Lower lobe of right lung (tissue), 2 donors: ENCODE measurements at regions not wholly inside any gene's neighbourhood (a gene's known extent, or its start where the extent isn't known, plus 50 kb on each side); places are given as distances from the start of the nearest gene placed in this dataset.
"Not testable (repeated sequence)": the region's sequence is repeated elsewhere in the genome, so short reads cannot be mapped to it uniquely, and the experiment has no call there.

Source experiments
- ATAC-seq, 2 donors: fragments of 200-7000 bp; cut with Tn5 transposase; one replicate each; pipeline ENCODE4 v1.9.1; 2020 to 2022; ENCODE audit warnings: mild to moderate bottlenecking in 2 of 2, moderate library complexity in 2 of 2
- DNase-seq: peaks from one replicate; pipeline ENCODE4 v3.0.0-alpha.2; 2020
- H3K27ac ChIP-seq: fragments of 200-600 bp; one replicate; pipeline ENCODE4 v1.8.0; 2022
- H3K27me3 ChIP-seq: fragments of 200-600 bp; one replicate; pipeline ENCODE4 v1.8.0; 2022; ENCODE audit warnings: low read depth
- H3K36me3 ChIP-seq: fragments of 200-600 bp; one replicate; pipeline ENCODE4 v1.8.0; 2022; ENCODE audit warnings: mild to moderate bottlenecking
- H3K4me1 ChIP-seq: fragments of 200-600 bp; one replicate; pipeline ENCODE4 v1.8.0; 2022
- H3K4me3 ChIP-seq: fragments of 200-600 bp; one replicate; pipeline ENCODE4 v1.8.0; 2022; ENCODE audit warnings: mild to moderate bottlenecking
- H3K9me3 ChIP-seq: fragments of 200-600 bp; one replicate; pipeline ENCODE4 v1.8.0; 2022
- intact Hi-C: fragments of 100-400 bp; cut with DNase I; formaldehyde crosslinking; loops from one replicate; pipeline ENCODE4 v1.11.0; 2022
- TF ChIP-seq, protein P1 (sequence below): fragments of 200-600 bp; IDR thresholded peaks from one replicate; pipeline ENCODE4 v1.8.0; 2022; ENCODE audit warnings: antibody characterized with exemption, mild to moderate bottlenecking
- donor health status: DM: no; HTN: yes; CAD: no; lungs with severe emphysema.

DNA sequence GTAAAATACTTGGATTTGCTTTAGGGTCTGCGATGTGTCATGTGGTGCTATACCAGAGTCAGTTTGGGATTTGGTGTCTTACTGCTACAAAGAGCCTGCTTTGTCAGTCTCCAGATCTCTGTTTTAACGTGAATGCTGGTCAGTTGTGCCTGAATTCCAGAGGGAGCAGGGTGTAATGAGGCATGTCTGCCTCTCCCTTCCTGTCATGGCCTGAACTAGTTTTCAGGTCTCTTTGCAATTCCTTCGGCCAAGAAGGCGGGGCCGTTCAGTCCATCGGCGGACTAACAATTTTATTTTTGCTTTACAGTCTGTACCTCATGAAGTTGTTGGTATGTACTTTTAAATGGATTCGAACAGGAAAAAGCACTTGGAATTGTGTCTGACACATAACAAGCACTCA is 465.1 kb upstream of the ADARB2 start:
- Histone ChIP-seq H3K27me3 (no peaks in the 10 kb centered on the region), H3K36me3 (no peaks in the 10 kb centered on the region), H3K4me1 (no peaks in the 10 kb centered on the region), H3K4me3 (no peak overlapping the region), H3K27ac (no peak overlapping the region), H3K9me3 (peaks cover 5% of the 10 kb centered on the region)
- no peak for DNase-seq
- ATAC-seq: no peak
- TF ChIP-seq, protein P1, sequence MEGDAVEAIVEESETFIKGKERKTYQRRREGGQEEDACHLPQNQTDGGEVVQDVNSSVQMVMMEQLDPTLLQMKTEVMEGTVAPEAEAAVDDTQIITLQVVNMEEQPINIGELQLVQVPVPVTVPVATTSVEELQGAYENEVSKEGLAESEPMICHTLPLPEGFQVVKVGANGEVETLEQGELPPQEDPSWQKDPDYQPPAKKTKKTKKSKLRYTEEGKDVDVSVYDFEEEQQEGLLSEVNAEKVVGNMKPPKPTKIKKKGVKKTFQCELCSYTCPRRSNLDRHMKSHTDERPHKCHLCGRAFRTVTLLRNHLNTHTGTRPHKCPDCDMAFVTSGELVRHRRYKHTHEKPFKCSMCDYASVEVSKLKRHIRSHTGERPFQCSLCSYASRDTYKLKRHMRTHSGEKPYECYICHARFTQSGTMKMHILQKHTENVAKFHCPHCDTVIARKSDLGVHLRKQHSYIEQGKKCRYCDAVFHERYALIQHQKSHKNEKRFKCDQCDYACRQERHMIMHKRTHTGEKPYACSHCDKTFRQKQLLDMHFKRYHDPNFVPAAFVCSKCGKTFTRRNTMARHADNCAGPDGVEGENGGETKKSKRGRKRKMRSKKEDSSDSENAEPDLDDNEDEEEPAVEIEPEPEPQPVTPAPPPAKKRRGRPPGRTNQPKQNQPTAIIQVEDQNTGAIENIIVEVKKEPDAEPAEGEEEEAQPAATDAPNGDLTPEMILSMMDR: no peak
- intact Hi-C loops: no loop called here

GRCh38 chr10:2201534-2202099 is 464.3 kb upstream of the ADARB2 start:
- TF ChIP-seq, protein P1: no peak
- DNase-seq: no peak

DNA sequence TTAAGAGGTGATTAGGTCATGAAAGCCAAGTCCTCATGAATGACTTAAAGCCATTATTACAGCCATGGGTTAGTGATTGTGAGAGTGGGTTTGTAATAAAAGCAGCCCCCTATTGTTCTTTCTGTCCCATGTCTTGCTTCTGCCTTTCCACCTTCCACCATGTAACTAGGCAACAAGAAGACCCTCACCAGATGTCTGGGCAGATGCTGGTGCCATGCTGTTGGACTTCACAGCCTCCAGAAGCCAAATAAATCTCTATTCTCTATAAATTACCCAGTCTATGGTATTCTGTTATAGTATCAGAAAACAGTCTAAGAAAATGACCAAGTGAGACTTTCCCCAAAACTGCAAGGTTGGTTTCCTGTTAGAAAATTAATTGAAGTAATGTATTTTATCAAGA is 460.3 kb upstream of the ADARB2 start:
- Histone ChIP-seq H3K27me3 (no peaks in the 10 kb centered on the region), H3K36me3 (no peaks in the 10 kb centered on the region), H3K27ac (no peak overlapping the region), H3K9me3 (peaks cover 5% of the 10 kb centered on the region), H3K4me3 (no peak overlapping the region), H3K4me1 (no peaks in the 10 kb centered on the region)
- TF ChIP-seq, protein P1: no peak
- no peak for ATAC-seq
- intact Hi-C loops: no loop called here
- no peak for DNase-seq

More at GRCh38 chr10:2201534-2202099, 464.3 kb upstream of the ADARB2 start:
- intact Hi-C loops: no loop called here
- Histone ChIP-seq H3K4me1 (no peaks in the 10 kb centered on the region), H3K9me3 (peaks cover 5% of the 10 kb centered on the region), H3K36me3 (no peaks in the 10 kb centered on the region), H3K27me3 (no peaks in the 10 kb centered on the region), H3K4me3 (no peak overlapping the region), H3K27ac (no peak overlapping the region)
- ATAC-seq: no peak

DNA sequence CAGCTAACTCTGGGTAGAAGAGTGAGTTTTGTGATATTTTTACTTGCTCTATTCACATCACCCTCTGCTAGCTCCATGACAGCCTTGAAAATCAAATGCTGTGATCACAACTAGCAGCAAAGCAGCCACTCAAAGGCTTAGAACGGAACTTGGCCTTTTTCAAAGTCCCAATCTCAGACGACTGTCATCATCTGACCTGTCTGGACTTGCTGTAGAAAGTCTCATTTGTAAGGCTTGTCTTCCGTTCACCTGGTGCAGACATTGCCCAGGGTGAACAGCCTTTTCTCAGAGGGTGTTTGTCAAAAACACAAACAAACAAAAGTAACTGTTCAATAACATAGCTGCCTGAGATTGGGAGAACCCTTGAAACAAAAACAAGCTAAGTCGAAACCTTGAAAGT is 458.9 kb upstream of the ADARB2 start:
- H3K27ac ChIP-seq: no peak overlapping the region
- H3K27me3 ChIP-seq: no peaks in the 10 kb centered on the region
- no peak for ATAC-seq

DNA sequence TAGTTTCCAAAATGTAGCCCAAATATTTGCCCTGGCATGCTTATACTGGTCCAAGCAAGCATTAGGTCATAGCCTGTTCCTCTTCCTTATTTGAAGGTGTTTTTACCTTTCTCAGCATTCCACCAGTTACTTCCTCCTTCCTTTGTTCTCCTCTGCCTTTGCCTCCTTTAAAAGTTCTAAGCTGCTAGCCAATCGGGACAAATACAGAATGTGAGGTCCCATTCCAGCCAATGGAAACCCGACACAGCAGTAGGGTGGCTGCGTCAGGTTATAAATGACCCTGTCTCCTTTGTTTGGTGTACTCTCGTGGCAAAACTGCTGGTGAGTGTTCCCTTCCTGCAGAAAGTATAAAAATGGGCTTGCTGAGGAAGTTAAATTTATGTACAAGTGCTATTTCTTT is 452.0 kb upstream of the ADARB2 start:
- ATAC-seq, H3K4me3 ChIP-seq, H3K27me3 ChIP-seq, H3K4me1 ChIP-seq, intact Hi-C loops, H3K9me3 ChIP-seq, H3K27ac ChIP-seq, DNase-seq, H3K36me3 ChIP-seq: not testable (repeated sequence)

More for the DNA sequence above, 458.9 kb upstream of the ADARB2 start:
- Histone ChIP-seq H3K9me3 (peaks cover 5% of the 10 kb centered on the region), H3K36me3 (no peaks in the 10 kb centered on the region), H3K4me3 (no peak overlapping the region), H3K4me1 (no peaks in the 10 kb centered on the region)
- no peak for DNase-seq
- TF ChIP-seq, protein P1: no peak
- intact Hi-C loops: no loop called here

DNA sequence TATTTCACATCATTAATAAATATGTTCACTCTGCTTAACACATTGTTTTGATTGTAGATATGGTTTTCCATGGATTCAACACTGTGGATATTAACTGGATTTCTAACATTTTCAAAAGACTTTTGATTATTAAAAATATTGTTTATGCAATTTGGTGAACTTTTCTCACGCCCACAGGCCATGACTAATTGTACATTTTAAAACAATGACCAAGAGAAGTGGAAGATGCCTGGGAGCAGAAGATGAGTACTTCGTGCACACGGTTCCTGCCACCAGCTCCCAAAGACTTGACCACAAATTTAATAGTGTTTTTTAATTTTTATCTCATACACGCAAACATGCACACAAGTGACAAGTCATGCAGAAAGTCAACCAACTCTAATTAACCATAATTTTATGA is 451.0 kb upstream of the ADARB2 start:
- DNase-seq (no peak), ATAC-seq (no peak)
- Histone ChIP-seq H3K4me1 (no peaks in the 10 kb centered on the region), H3K9me3 (no peaks in the 10 kb centered on the region), H3K4me3 (no peak overlapping the region), H3K36me3 (no peaks in the 10 kb centered on the region), H3K27ac (no peak overlapping the region), H3K27me3 (no peaks in the 10 kb centered on the region)
- intact Hi-C loops: no loop called here
- TF ChIP-seq, protein P1: no peak
